Activated CD4-positive, alpha-beta memory T cell treated with anti-CD3 and anti-CD28 coated beads for 36 hours (primary cell): ENCODE measurements at regions not wholly inside any gene's neighbourhood (a gene's known extent, or its start where the extent isn't known, plus 50 kb on each side); places are given as distances from the start of the nearest gene placed in this dataset.
A peak's percentile ranks its signal among the peaks of the same experiment; 100 is the strongest.
"Not testable (repeated sequence)": the region's sequence is repeated elsewhere in the genome, so short reads cannot be mapped to it uniquely, and the experiment has no call there.

Experiments used
- CTCF ChIA-PET: fragments of 350-600 bp; sonication (Branson Sonifier 250); formaldehyde crosslinking; loops from one replicate; lab custom pipeline; 2021; ENCODE audit warnings: antibody characterized with exemption, inconsistent platforms; lab: Charles Lee
- POLR2A ChIA-PET: fragments of 350-600 bp; sonication (Branson Sonifier 250); formaldehyde crosslinking; loops from one replicate; lab custom pipeline; 2021; ENCODE audit warnings: antibody characterized with exemption; lab: Charles Lee
- DNase-seq: peaks from one replicate; pipeline ENCODE4 v3.0.0-alpha.2; 2020
- H3K27ac Mint-ChIP-seq: one replicate; pipeline ENCODE4 v1.8.0; 2021; ENCODE audit warnings: mixed read lengths
- H3K27me3 Mint-ChIP-seq: one replicate; pipeline ENCODE4 v1.8.0; 2021; ENCODE audit warnings: mixed read lengths
- H3K36me3 Mint-ChIP-seq: one replicate; pipeline ENCODE4 v1.8.0; 2021; ENCODE audit warnings: mixed read lengths
- H3K4me1 Mint-ChIP-seq: one replicate; pipeline ENCODE4 v1.8.0; 2021; ENCODE audit warnings: low read depth, mixed read lengths
- H3K4me3 Mint-ChIP-seq: one replicate; pipeline ENCODE4 v1.8.0; 2021; ENCODE audit warnings: mild to moderate bottlenecking, mixed read lengths
- H3K9me3 Mint-ChIP-seq: one replicate; pipeline ENCODE4 v1.8.0; 2021; ENCODE audit warnings: mixed read lengths
- intact Hi-C: fragments of 100-400 bp; cut with micrococcal nuclease; formaldehyde crosslinking; loops from one replicate; pipeline ENCODE4 v1.15.1; 2023

- intact Hi-C loops, POLR2A ChIA-PET, H3K27me3 Mint-ChIP-seq, H3K4me3 Mint-ChIP-seq, H3K4me1 Mint-ChIP-seq, DNase-seq, H3K27ac Mint-ChIP-seq, H3K36me3 Mint-ChIP-seq, H3K9me3 Mint-ChIP-seq: not testable (repeated sequence)
- CTCF ChIA-PET, result interaction anchor here (1.5 kb wide), 1 partner anchor 10 kb away, joined by 9 read pairs; no protein-coding TSS in a partner anchor
These were observed 100.6 kb upstream of the TMEM132D start for GRCh38 chr12:130004310-130004877.

GRCh38 chr12:130007771-130008170, 103.9 kb upstream of the TMEM132D start:
- ChIA-PET CTCF (no interaction called here), POLR2A (no interaction called here)
- Mint-ChIP-seq H3K4me1 (no peaks in the 10 kb centered on the region), H3K36me3 (no peaks in the 10 kb centered on the region), H3K27ac (no peak overlapping the region), H3K27me3 (peaks cover 2% of the 10 kb centered on the region), H3K9me3 (no peaks in the 10 kb centered on the region), H3K4me3 (no peak overlapping the region)
- DNase-seq, result no peak
- intact Hi-C loops, result no loop called here

GRCh38 chr12:130008241-130008640, 104.4 kb upstream of the TMEM132D start:
- ChIA-PET CTCF (no interaction called here), POLR2A (no interaction called here)
- intact Hi-C loops, result no loop called here
- Mint-ChIP-seq H3K4me1 (no peaks in the 10 kb centered on the region), H3K27me3 (peaks cover 2% of the 10 kb centered on the region), H3K27ac (no peak overlapping the region), H3K36me3 (no peaks in the 10 kb centered on the region), H3K9me3 (no peaks in the 10 kb centered on the region), H3K4me3 (no peak overlapping the region)
- DNase-seq, result no peak

- Mint-ChIP-seq H3K36me3 (no peaks in the 10 kb centered on the region), H3K27ac (no peak overlapping the region), H3K27me3 (peaks cover 6% of the 10 kb centered on the region), H3K9me3 (no peaks in the 10 kb centered on the region), H3K4me1 (no peaks in the 10 kb centered on the region), H3K4me3 (no peak overlapping the region)
- intact Hi-C loops, result loop anchor here (5.0 kb wide), 1 partner anchor 818 kb away; no protein-coding TSS in a partner anchor
- POLR2A ChIA-PET, result no interaction called here
- DNase-seq, result no peak
- CTCF ChIA-PET, result no interaction called here
These were observed 106.1 kb upstream of the TMEM132D start for GRCh38 chr12:130009961-130010360.

- CTCF ChIA-PET, result interaction anchor here (1.3 kb wide), 1 partner anchor 14 kb away, joined by 3 read pairs; no protein-coding TSS in a partner anchor
- H3K27ac Mint-ChIP-seq, result no peak overlapping the region
- H3K4me1 Mint-ChIP-seq, result no peaks in the 10 kb centered on the region
- intact Hi-C loops, result loop anchor here (5.0 kb wide), 1 partner anchor 819 kb away; no protein-coding TSS in a partner anchor
- H3K4me3 Mint-ChIP-seq, result no peak overlapping the region
- no peaks in the 10 kb centered on the region for H3K36me3 Mint-ChIP-seq
- H3K27me3 Mint-ChIP-seq, result peaks cover 11% of the 10 kb centered on the region
- no peak for DNase-seq
- H3K9me3 Mint-ChIP-seq, result no peaks in the 10 kb centered on the region
- POLR2A ChIA-PET, result no interaction called here
These were observed 108.0 kb upstream of the TMEM132D start for GRCh38 chr12:130011611-130012385.

GRCh38 chr12:130013771-130014484, 110.1 kb upstream of the TMEM132D start:
- intact Hi-C loops, result loop anchor here (5.0 kb wide), 1 partner anchor 822 kb away; no protein-coding TSS in a partner anchor
- Mint-ChIP-seq H3K36me3 (no peaks in the 10 kb centered on the region), H3K9me3 (no peaks in the 10 kb centered on the region), H3K4me3 (no peak overlapping the region), H3K27me3 (peaks cover 11% of the 10 kb centered on the region), H3K4me1 (no peaks in the 10 kb centered on the region), H3K27ac (no peak overlapping the region)
- peak; percentile 59 for DNase-seq
- ChIA-PET POLR2A (no interaction called here), CTCF (interaction anchor here (0.5 to 1.7 kb wide), 10 partner anchors 10 to 1754 kb away, joined by 3 to 9 read pairs (median 4); no protein-coding TSS in a partner anchor)

GRCh38 chr12:130014485-130014807, 110.6 kb upstream of the TMEM132D start:
- Mint-ChIP-seq H3K27me3 (peaks cover 11% of the 10 kb centered on the region), H3K36me3 (no peaks in the 10 kb centered on the region), H3K4me1 (no peaks in the 10 kb centered on the region), H3K9me3 (no peaks in the 10 kb centered on the region), H3K27ac (no peak overlapping the region), H3K4me3 (no peak overlapping the region)
- intact Hi-C loops, result loop anchor here (5.0 kb wide), 1 partner anchor 822 kb away; no protein-coding TSS in a partner anchor
- no peak for DNase-seq
- CTCF ChIA-PET, result interaction anchor here (0.5 to 1.7 kb wide), 9 partner anchors 10 to 1755 kb away, joined by 3 to 9 read pairs (median 5); no protein-coding TSS in a partner anchor
- POLR2A ChIA-PET, result no interaction called here

- intact Hi-C loops, result no loop called here
- H3K4me1 Mint-ChIP-seq, result no peaks in the 10 kb centered on the region
- no peaks in the 10 kb centered on the region for H3K36me3 Mint-ChIP-seq
- DNase-seq, result no peak
- H3K27ac Mint-ChIP-seq, result no peak overlapping the region
- H3K27me3 Mint-ChIP-seq, result peaks cover 10% of the 10 kb centered on the region
- ChIA-PET POLR2A (no interaction called here), CTCF (no interaction called here)
- no peaks in the 10 kb centered on the region for H3K9me3 Mint-ChIP-seq
- no peak overlapping the region for H3K4me3 Mint-ChIP-seq
These were observed 112.4 kb upstream of the TMEM132D start for GRCh38 chr12:130016194-130016593.

GRCh38 chr12:130016986-130017385, 113.2 kb upstream of the TMEM132D start:
- CTCF ChIA-PET, result interaction anchor here (1.9 kb wide), 1 partner anchor 10 kb away, joined by 11 read pairs; no protein-coding TSS in a partner anchor
- Mint-ChIP-seq H3K36me3 (no peaks in the 10 kb centered on the region), H3K27ac (no peak overlapping the region), H3K9me3 (no peaks in the 10 kb centered on the region), H3K27me3 (peaks cover 10% of the 10 kb centered on the region), H3K4me3 (no peak overlapping the region), H3K4me1 (no peaks in the 10 kb centered on the region)
- intact Hi-C loops, result no loop called here
- POLR2A ChIA-PET, result no interaction called here
- DNase-seq, result no peak

GRCh38 chr12:130017591-130018449, 114.0 kb upstream of the TMEM132D start:
- Mint-ChIP-seq H3K36me3 (no peaks in the 10 kb centered on the region), H3K27ac (no peak overlapping the region), H3K27me3 (peaks cover 10% of the 10 kb centered on the region), H3K9me3 (no peaks in the 10 kb centered on the region), H3K4me1 (no peaks in the 10 kb centered on the region), H3K4me3 (no peak overlapping the region)
- DNase-seq, result no peak
- intact Hi-C loops, result no loop called here
- CTCF ChIA-PET, result interaction anchor here (1.9 kb wide), 1 partner anchor 9 kb away, joined by 11 read pairs; no protein-coding TSS in a partner anchor
- POLR2A ChIA-PET, result no interaction called here

- H3K36me3 Mint-ChIP-seq, result no peaks in the 10 kb centered on the region
- DNase-seq, result no peak
- CTCF ChIA-PET, result interaction anchor here (1.7 to 1.9 kb wide), 2 partner anchors 8 to 13 kb away, joined by 7 to 11 read pairs; no protein-coding TSS in a partner anchor
- intact Hi-C loops, result no loop called here
- POLR2A ChIA-PET, result no interaction called here
- no peaks in the 10 kb centered on the region for H3K4me1 Mint-ChIP-seq
- peaks cover 10% of the 10 kb centered on the region for H3K27me3 Mint-ChIP-seq
- no peak overlapping the region for H3K27ac Mint-ChIP-seq
- H3K9me3 Mint-ChIP-seq, result no peaks in the 10 kb centered on the region
- H3K4me3 Mint-ChIP-seq, result no peak overlapping the region
These were observed 114.8 kb upstream of the TMEM132D start for GRCh38 chr12:130018614-130019013.
